Suprapubic skin (tissue), 4 donors: ENCODE measurements at regions not wholly inside any gene's neighbourhood (a gene's known extent, or its start where the extent isn't known, plus 50 kb on each side); places are given as distances from the start of the nearest gene placed in this dataset.

ENCODE experiments used
- EP300 ChIP-seq: sonication (generic); formaldehyde crosslinking; IDR thresholded peaks from one replicate; pipeline ENCODE4 v1.6.1; 2017; ENCODE audit warnings: antibody characterized with exemption
- POLR2A ChIP-seq, 2 donors: fragments of 450-650 bp; IDR thresholded peaks; one replicate each; pipeline ENCODE4 v1.6.1; 2017; ENCODE audit warnings: antibody characterized with exemption in 2 of 2, mild to moderate bottlenecking in 2 of 2, moderate library complexity in 2 of 2
- POLR2AphosphoS5 ChIP-seq, 3 donors: sonication (generic); formaldehyde crosslinking; IDR thresholded peaks; one replicate each; pipeline ENCODE4 v1.6.1; 2017; ENCODE audit warnings: antibody characterized with exemption in 3 of 3
- TF ChIP-seq, protein P1 (sequence below), 2 donors: fragments of 200-600 bp in 1 of 2; fragments of 450-650 bp in 1 of 2; sonication (generic) in 1 of 2; IDR thresholded peaks; one replicate each; pipeline ENCODE4 v1.5.1; 2016 to 2019; ENCODE audit warnings: antibody characterized with exemption in 2 of 2, mild to moderate bottlenecking in 1 of 2, moderate library complexity in 1 of 2

GRCh38 chr22:22045571-22046335, 63.2 kb upstream of the TOP3B start:
- TF ChIP-seq, protein P1, sequence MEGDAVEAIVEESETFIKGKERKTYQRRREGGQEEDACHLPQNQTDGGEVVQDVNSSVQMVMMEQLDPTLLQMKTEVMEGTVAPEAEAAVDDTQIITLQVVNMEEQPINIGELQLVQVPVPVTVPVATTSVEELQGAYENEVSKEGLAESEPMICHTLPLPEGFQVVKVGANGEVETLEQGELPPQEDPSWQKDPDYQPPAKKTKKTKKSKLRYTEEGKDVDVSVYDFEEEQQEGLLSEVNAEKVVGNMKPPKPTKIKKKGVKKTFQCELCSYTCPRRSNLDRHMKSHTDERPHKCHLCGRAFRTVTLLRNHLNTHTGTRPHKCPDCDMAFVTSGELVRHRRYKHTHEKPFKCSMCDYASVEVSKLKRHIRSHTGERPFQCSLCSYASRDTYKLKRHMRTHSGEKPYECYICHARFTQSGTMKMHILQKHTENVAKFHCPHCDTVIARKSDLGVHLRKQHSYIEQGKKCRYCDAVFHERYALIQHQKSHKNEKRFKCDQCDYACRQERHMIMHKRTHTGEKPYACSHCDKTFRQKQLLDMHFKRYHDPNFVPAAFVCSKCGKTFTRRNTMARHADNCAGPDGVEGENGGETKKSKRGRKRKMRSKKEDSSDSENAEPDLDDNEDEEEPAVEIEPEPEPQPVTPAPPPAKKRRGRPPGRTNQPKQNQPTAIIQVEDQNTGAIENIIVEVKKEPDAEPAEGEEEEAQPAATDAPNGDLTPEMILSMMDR (IDR thresholded peaks at IDR 0.05): no peak
- TF ChIP-seq POLR2AphosphoS5 (IDR thresholded peaks at IDR 0.05) (no peak), POLR2A (IDR thresholded peaks at IDR 0.05) (no peak), EP300 (no peak)
